GM19463 (cell line): ENCODE measurements at regions not wholly inside any gene's neighbourhood (a gene's known extent, or its start where the extent isn't known, plus 50 kb on each side); places are given as distances from the start of the nearest gene placed in this dataset.
A peak's percentile ranks its signal among the peaks of the same experiment; 100 is the strongest.
"Not testable (repeated sequence)": the region's sequence is repeated elsewhere in the genome, so short reads cannot be mapped to it uniquely, and the experiment has no call there.

Source experiments
- ATAC-seq: cut with Tn5 transposase; IDR thresholded peaks from one replicate; pipeline ENCODE4 v1.9.1; 2021; ENCODE audit warnings: mild to moderate bottlenecking, moderate library complexity; ENCODE audit not compliant: unreplicated experiment

- ATAC-seq = no peak
Observed at GRCh38 chr2:117341690-117342089, 472.8 kb upstream of the DDX18 start.

- ATAC-seq = no peak
Observed at GRCh38 chr2:117342415-117342814, 472.1 kb upstream of the DDX18 start.

- no peak for ATAC-seq
Observed at GRCh38 chr2:117349687-117350086, 464.8 kb upstream of the DDX18 start.

- ATAC-seq = no peak
Observed at GRCh38 chr2:117351396-117351795, 463.1 kb upstream of the DDX18 start.

- ATAC-seq = no peak
Observed at GRCh38 chr2:117359266-117359914, 455.1 kb upstream of the DDX18 start.

GRCh38 chr2:117360586-117360985, 453.9 kb upstream of the DDX18 start:
- no peak for ATAC-seq

GRCh38 chr2:117378653-117379052, 435.8 kb upstream of the DDX18 start:
- peak; percentile 84 for ATAC-seq

- ATAC-seq = no peak
Observed at GRCh38 chr2:117379928-117380327, 434.6 kb upstream of the DDX18 start.

GRCh38 chr2:117383997-117384396, 430.5 kb upstream of the DDX18 start:
- not testable (repeated sequence) for ATAC-seq

GRCh38 chr2:117396161-117396560, 418.3 kb upstream of the DDX18 start:
- no peak for ATAC-seq

- no peak for ATAC-seq
Observed at GRCh38 chr2:117401582-117401981, 412.9 kb upstream of the DDX18 start.

- ATAC-seq = no peak
Observed at GRCh38 chr2:117406443-117406842, 408.0 kb upstream of the DDX18 start.

GRCh38 chr2:117407746-117408145, 406.7 kb upstream of the DDX18 start:
- no peak for ATAC-seq

GRCh38 chr2:117409443-117409842, 405.0 kb upstream of the DDX18 start:
- no peak for ATAC-seq

GRCh38 chr2:117411983-117412382, 402.5 kb upstream of the DDX18 start:
- ATAC-seq = no peak

GRCh38 chr2:117432746-117433145, 381.7 kb upstream of the DDX18 start:
- ATAC-seq = no peak

GRCh38 chr2:117436697-117437096, 377.8 kb upstream of the DDX18 start:
- ATAC-seq = no peak

GRCh38 chr2:117470311-117471095, 344.0 kb upstream of the DDX18 start:
- peak; percentile 79 for ATAC-seq

GRCh38 chr2:117481608-117482007, 332.9 kb upstream of the DDX18 start:
- ATAC-seq = no peak

GRCh38 chr2:117485588-117485987, 328.9 kb upstream of the DDX18 start:
- no peak for ATAC-seq

GRCh38 chr2:117486081-117486480, 328.4 kb upstream of the DDX18 start:
- no peak for ATAC-seq

- no peak for ATAC-seq
Observed at GRCh38 chr2:117492209-117492851, 322.2 kb upstream of the DDX18 start.
